ENCODE measurements at regions not wholly inside any gene's neighbourhood (a gene's known extent, or its start where the extent isn't known, plus 50 kb on each side); places are given as distances from the start of the nearest gene placed in this dataset.

GRCh38 chr11:69558519-69558941 lies 77.1 kb downstream of the LINC01488 start (continued):
- TF ChIP-seq, protein P1, sequence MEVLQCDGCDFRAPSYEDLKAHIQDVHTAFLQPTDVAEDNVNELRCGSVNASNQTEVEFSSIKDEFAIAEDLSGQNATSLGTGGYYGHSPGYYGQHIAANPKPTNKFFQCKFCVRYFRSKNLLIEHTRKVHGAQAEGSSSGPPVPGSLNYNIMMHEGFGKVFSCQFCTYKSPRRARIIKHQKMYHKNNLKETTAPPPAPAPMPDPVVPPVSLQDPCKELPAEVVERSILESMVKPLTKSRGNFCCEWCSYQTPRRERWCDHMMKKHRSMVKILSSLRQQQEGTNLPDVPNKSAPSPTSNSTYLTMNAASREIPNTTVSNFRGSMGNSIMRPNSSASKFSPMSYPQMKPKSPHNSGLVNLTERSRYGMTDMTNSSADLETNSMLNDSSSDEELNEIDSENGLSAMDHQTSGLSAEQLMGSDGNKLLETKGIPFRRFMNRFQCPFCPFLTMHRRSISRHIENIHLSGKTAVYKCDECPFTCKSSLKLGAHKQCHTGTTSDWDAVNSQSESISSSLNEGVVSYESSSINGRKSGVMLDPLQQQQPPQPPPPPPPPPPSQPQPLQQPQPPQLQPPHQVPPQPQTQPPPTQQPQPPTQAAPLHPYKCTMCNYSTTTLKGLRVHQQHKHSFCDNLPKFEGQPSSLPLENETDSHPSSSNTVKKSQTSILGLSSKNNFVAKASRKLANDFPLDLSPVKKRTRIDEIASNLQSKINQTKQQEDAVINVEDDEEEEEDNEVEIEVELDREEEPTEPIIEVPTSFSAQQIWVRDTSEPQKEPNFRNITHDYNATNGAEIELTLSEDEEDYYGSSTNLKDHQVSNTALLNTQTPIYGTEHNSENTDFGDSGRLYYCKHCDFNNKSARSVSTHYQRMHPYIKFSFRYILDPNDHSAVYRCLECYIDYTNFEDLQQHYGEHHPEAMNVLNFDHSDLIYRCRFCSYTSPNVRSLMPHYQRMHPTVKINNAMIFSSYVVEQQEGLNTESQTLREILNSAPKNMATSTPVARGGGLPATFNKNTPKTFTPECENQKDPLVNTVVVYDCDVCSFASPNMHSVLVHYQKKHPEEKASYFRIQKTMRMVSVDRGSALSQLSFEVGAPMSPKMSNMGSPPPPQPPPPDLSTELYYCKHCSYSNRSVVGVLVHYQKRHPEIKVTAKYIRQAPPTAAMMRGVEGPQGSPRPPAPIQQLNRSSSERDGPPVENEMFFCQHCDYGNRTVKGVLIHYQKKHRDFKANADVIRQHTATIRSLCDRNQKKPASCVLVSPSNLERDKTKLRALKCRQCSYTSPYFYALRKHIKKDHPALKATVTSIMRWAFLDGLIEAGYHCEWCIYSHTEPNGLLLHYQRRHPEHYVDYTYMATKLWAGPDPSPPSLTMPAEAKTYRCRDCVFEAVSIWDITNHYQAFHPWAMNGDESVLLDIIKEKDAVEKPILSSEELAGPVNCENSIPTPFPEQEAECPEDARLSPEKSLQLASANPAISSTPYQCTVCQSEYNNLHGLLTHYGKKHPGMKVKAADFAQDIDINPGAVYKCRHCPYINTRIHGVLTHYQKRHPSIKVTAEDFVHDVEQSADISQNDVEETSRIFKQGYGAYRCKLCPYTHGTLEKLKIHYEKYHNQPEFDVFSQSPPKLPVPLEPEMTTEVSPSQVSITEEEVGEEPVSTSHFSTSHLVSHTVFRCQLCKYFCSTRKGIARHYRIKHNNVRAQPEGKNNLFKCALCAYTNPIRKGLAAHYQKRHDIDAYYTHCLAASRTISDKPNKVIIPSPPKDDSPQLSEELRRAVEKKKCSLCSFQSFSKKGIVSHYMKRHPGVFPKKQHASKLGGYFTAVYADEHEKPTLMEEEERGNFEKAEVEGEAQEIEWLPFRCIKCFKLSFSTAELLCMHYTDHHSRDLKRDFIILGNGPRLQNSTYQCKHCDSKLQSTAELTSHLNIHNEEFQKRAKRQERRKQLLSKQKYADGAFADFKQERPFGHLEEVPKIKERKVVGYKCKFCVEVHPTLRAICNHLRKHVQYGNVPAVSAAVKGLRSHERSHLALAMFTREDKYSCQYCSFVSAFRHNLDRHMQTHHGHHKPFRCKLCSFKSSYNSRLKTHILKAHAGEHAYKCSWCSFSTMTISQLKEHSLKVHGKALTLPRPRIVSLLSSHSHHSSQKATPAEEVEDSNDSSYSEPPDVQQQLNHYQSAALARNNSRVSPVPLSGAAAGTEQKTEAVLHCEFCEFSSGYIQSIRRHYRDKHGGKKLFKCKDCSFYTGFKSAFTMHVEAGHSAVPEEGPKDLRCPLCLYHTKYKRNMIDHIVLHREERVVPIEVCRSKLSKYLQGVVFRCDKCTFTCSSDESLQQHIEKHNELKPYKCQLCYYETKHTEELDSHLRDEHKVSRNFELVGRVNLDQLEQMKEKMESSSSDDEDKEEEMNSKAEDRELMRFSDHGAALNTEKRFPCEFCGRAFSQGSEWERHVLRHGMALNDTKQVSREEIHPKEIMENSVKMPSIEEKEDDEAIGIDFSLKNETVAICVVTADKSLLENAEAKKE (CRISPR knock-in tag; IDR thresholded peaks at IDR 0.05) = no peak
- TF ChIP-seq, protein P2, sequence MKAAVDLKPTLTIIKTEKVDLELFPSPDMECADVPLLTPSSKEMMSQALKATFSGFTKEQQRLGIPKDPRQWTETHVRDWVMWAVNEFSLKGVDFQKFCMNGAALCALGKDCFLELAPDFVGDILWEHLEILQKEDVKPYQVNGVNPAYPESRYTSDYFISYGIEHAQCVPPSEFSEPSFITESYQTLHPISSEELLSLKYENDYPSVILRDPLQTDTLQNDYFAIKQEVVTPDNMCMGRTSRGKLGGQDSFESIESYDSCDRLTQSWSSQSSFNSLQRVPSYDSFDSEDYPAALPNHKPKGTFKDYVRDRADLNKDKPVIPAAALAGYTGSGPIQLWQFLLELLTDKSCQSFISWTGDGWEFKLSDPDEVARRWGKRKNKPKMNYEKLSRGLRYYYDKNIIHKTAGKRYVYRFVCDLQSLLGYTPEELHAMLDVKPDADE (IDR thresholded peaks at IDR 0.05) = no peak

- Histone ChIP-seq H3F3A (replicated peaks; ENCODE audit: low read depth) (no peaks in the 10 kb centered on the region), H3K79me2 (replicated peaks; ENCODE audit: insufficient read depth) (no peaks in the 10 kb centered on the region), H4K20me1 (replicated peaks; ENCODE audit: insufficient read depth) (no peaks in the 10 kb centered on the region), H3K9me2 (ENCODE audit: insufficient read depth) (no peaks in the 10 kb centered on the region), H3K27ac (ENCODE audit: low read depth) (no peak overlapping the region), H3K27me3 (ENCODE audit: insufficient read depth) (no peaks in the 10 kb centered on the region), H3K4me3 (no peak overlapping the region), H3K4me2 (no peak overlapping the region), H2AFZ (no peak overlapping the region), H3K36me3 (ENCODE audit: insufficient read depth) (no peaks in the 10 kb centered on the region), H3K4me1 (ENCODE audit: insufficient read depth) (no peaks in the 10 kb centered on the region)
- H3K27me3 Mint-ChIP-seq (ENCODE audit: insufficient read depth, low read depth, poor library complexity) = no peaks in the 10 kb centered on the region
- no peak overlapping the region for H3K27ac Mint-ChIP-seq
- no peak overlapping the region for H3K4me3 Mint-ChIP-seq
- H3K4me1 Mint-ChIP-seq = no peaks in the 10 kb centered on the region
- ATAC-seq (no peak), DNase-seq (ENCODE audit: low spot score) (no peak)
- H3K36me3 Mint-ChIP-seq (ENCODE audit: low read depth) = no peaks in the 10 kb centered on the region
- H3K9me3 Mint-ChIP-seq = peaks cover 6% of the 10 kb centered on the region; the same call in 2 of the 3 replicates
- TF ChIP-seq EZH2 (IDR thresholded peaks at IDR 0.05; ENCODE audit: low read depth, unreplicated experiment) = no peak
- TF ChIP-seq, protein P1 (CRISPR knock-in tag; IDR thresholded peaks at IDR 0.05) = no peak
- TF ChIP-seq, protein P2 (IDR thresholded peaks at IDR 0.05) = no peak
- no peak for TF ChIP-seq CREB1 (CRISPR knock-in tag; IDR thresholded peaks at IDR 0.05; ENCODE audit: low read depth)
- TF ChIP-seq POLR2AphosphoS5 (IDR thresholded peaks at IDR 0.05; ENCODE audit: low read depth) = no peak
- no peak for TF ChIP-seq ZNF114 (CRISPR knock-in tag; IDR thresholded peaks at IDR 0.05)
- no peak for TF ChIP-seq ZNF331 (CRISPR knock-in tag; IDR thresholded peaks at IDR 0.05; ENCODE audit: low read depth)
Observed at GRCh38 chr11:69559181-69559580, 77.7 kb downstream of the LINC01488 start.
